ENCODE measurements at regions not wholly inside any gene's neighbourhood (a gene's known extent, or its start where the extent isn't known, plus 50 kb on each side); places are given as distances from the start of the nearest gene placed in this dataset.
A peak's percentile ranks its signal among the peaks of the same experiment; 100 is the strongest.

- no peak overlapping the region for H2AFZ ChIP-seq (ENCODE audit: low read length)
- no peaks in the 10 kb centered on the region for H3K79me2 ChIP-seq (ENCODE audit: insufficient read depth, low read length)
- H3K27me3 ChIP-seq (ENCODE audit: insufficient read depth, low read length, poor library complexity, severe bottlenecking), result no peaks in the 10 kb centered on the region
- no peaks in the 10 kb centered on the region for H3K9me2 ChIP-seq (replicated peaks; ENCODE audit: low read depth, low read length)
- H3K9me3 ChIP-seq (ENCODE audit: insufficient read depth, low read depth, low read length), result no peaks in the 10 kb centered on the region
- no peak overlapping the region for H3K4me2 ChIP-seq (ENCODE audit: low read depth, low read length, poor library complexity, severe bottlenecking)
- no peaks in the 10 kb centered on the region for H3K36me3 ChIP-seq (ENCODE audit: insufficient read depth, low read length)
- H3K9ac ChIP-seq (ENCODE audit: low read depth, low read length, poor library complexity, severe bottlenecking), result no peak overlapping the region
- H3K4me3 ChIP-seq (ENCODE audit: low read length, poor library complexity, severe bottlenecking), result no peak overlapping the region
- H3K4me1 ChIP-seq (ENCODE audit: insufficient read depth, low read length, poor library complexity, severe bottlenecking), result peaks cover 3% of the 10 kb centered on the region
- H4K20me1 ChIP-seq (ENCODE audit: insufficient read depth, low read length, poor library complexity, severe bottlenecking), result no peaks in the 10 kb centered on the region
- TF ChIP-seq CTCF (conservative IDR thresholded peaks at IDR 0.05; ENCODE audit: low read length) (no peak), EZH2phosphoT487 (IDR thresholded peaks at IDR 0.05; ENCODE audit: borderline replicate concordance) (no peak)
- no peaks in the 10 kb centered on the region for H3F3A ChIP-seq (ENCODE audit: low read depth)
Observed at GRCh38 chr11:119995730-119996491, 142.0 kb downstream of the TRIM29 start.

GRCh38 chr11:119993722-119994121 lies 144.2 kb downstream of the TRIM29 start:
- H3K9me3 ChIP-seq (ENCODE audit: insufficient read depth, low read depth, low read length), result no peaks in the 10 kb centered on the region
- H3K36me3 ChIP-seq (ENCODE audit: insufficient read depth, low read length), result no peaks in the 10 kb centered on the region
- H3K79me2 ChIP-seq (ENCODE audit: insufficient read depth, low read length), result no peaks in the 10 kb centered on the region
- H3K4me2 ChIP-seq (ENCODE audit: low read depth, low read length, poor library complexity, severe bottlenecking), result no peak overlapping the region
- H3K9me2 ChIP-seq (replicated peaks; ENCODE audit: low read depth, low read length), result no peaks in the 10 kb centered on the region
- H4K20me1 ChIP-seq (ENCODE audit: insufficient read depth, low read length, poor library complexity, severe bottlenecking), result no peaks in the 10 kb centered on the region
- H3K4me3 ChIP-seq (ENCODE audit: low read length, poor library complexity, severe bottlenecking), result no peak overlapping the region
- H3K27me3 ChIP-seq (ENCODE audit: insufficient read depth, low read length, poor library complexity, severe bottlenecking), result no peaks in the 10 kb centered on the region
- H3K4me1 ChIP-seq (ENCODE audit: insufficient read depth, low read length, poor library complexity, severe bottlenecking), result no peaks in the 10 kb centered on the region
- H3K9ac ChIP-seq (ENCODE audit: low read depth, low read length, poor library complexity, severe bottlenecking), result no peak overlapping the region
- no peak for TF ChIP-seq EZH2phosphoT487 (IDR thresholded peaks at IDR 0.05; ENCODE audit: borderline replicate concordance)
- TF ChIP-seq CTCF (conservative IDR thresholded peaks at IDR 0.05; ENCODE audit: low read length), result peak; percentile 22; the same call in 1 of the 2 replicates
- H2AFZ ChIP-seq (ENCODE audit: low read length), result no peak overlapping the region
- H3F3A ChIP-seq (ENCODE audit: low read depth), result no peaks in the 10 kb centered on the region

- H3F3A ChIP-seq (ENCODE audit: low read depth), result no peaks in the 10 kb centered on the region
- H3K36me3 ChIP-seq (ENCODE audit: insufficient read depth, low read length), result no peaks in the 10 kb centered on the region
- no peaks in the 10 kb centered on the region for H4K20me1 ChIP-seq (ENCODE audit: insufficient read depth, low read length, poor library complexity, severe bottlenecking)
- H3K9me2 ChIP-seq (replicated peaks; ENCODE audit: low read depth, low read length), result no peaks in the 10 kb centered on the region
- no peaks in the 10 kb centered on the region for H3K9me3 ChIP-seq (ENCODE audit: insufficient read depth, low read depth, low read length)
- TF ChIP-seq EZH2phosphoT487 (IDR thresholded peaks at IDR 0.05; ENCODE audit: borderline replicate concordance) (no peak), CTCF (conservative IDR thresholded peaks at IDR 0.05; ENCODE audit: low read length) (no peak)
- no peaks in the 10 kb centered on the region for H3K79me2 ChIP-seq (ENCODE audit: insufficient read depth, low read length)
- H3K9ac ChIP-seq (ENCODE audit: low read depth, low read length, poor library complexity, severe bottlenecking), result no peak overlapping the region
- no peaks in the 10 kb centered on the region for H3K27me3 ChIP-seq (ENCODE audit: insufficient read depth, low read length, poor library complexity, severe bottlenecking)
- no peaks in the 10 kb centered on the region for H3K4me1 ChIP-seq (ENCODE audit: insufficient read depth, low read length, poor library complexity, severe bottlenecking)
- H3K4me2 ChIP-seq (ENCODE audit: low read depth, low read length, poor library complexity, severe bottlenecking), result no peak overlapping the region
- H3K4me3 ChIP-seq (ENCODE audit: low read length, poor library complexity, severe bottlenecking), result no peak overlapping the region
- no peak overlapping the region for H2AFZ ChIP-seq (ENCODE audit: low read length)
Observed at GRCh38 chr11:119992171-119993051, 145.5 kb downstream of the TRIM29 start.

Measured in Loucy (cell line).